ENCODE measurements at regions not wholly inside any gene's neighbourhood (a gene's known extent, or its start where the extent isn't known, plus 50 kb on each side); places are given as distances from the start of the nearest gene placed in this dataset.
"Not testable (repeated sequence)": the region's sequence is repeated elsewhere in the genome, so short reads cannot be mapped to it uniquely, and the experiment has no call there.

GRCh38 chr21:28836588-28836987, 156.1 kb downstream of the LTN1 start:
- not testable (repeated sequence) for TF ChIP-seq CTCF (conservative IDR thresholded peaks at IDR 0.05; ENCODE audit: low read depth in 2 of 2); REST (IDR thresholded peaks at IDR 0.05; ENCODE audit: unreplicated experiment); POLR2AphosphoS5 (IDR thresholded peaks at IDR 0.05; ENCODE audit: low read depth)

Data from GM23338 (cell line).